Esophagus squamous epithelium (tissue), 5 donors: ENCODE measurements at regions not wholly inside any gene's neighbourhood (a gene's known extent, or its start where the extent isn't known, plus 50 kb on each side); places are given as distances from the start of the nearest gene placed in this dataset.

Experiments
- DNase-seq: peaks from one replicate; lab custom pipeline; 2025; lab: John Stamatoyannopoulos, UW
- H3K27ac ChIP-seq, 4 donors: fragments of 200-600 bp; sonication (generic); one replicate each; pipeline ENCODE4 v1.5.1; 2016 to 2019; ENCODE audit warnings: mild to moderate bottlenecking in 1 of 4
- H3K27me3 ChIP-seq, 4 donors: fragments of 200-600 bp; sonication (generic); 1 replicate in 3 of 4; 2 replicates in 1 of 4; pipeline versions ENCODE4 v1.5.1 to v1.6.0; 2017 to 2021; ENCODE audit warnings: antibody characterized with exemption in 1 of 4
- H3K36me3 ChIP-seq, 3 donors: fragments of 200-600 bp; sonication (generic); one replicate each; pipeline ENCODE4 v1.5.1; 2016 to 2019
- H3K4me1 ChIP-seq, 3 donors: fragments of 200-600 bp; sonication (generic); one replicate each; pipeline ENCODE4 v1.5.1; 2017 to 2019
- H3K4me3 ChIP-seq, 4 donors: fragments of 200-600 bp; sonication (generic); 1 replicate in 3 of 4; 2 replicates in 1 of 4; pipeline ENCODE4 v1.5.1; 2016 to 2019; ENCODE audit warnings: mild to moderate bottlenecking in 2 of 4, moderate library complexity in 1 of 4
- H3K9me3 ChIP-seq, 3 donors: fragments of 200-600 bp; sonication (generic); one replicate each; pipeline ENCODE4 v1.5.1; 2016 to 2019
- POLR2A ChIP-seq, 4 donors: fragments of 450-650 bp; IDR thresholded peaks; one replicate each; pipeline ENCODE4 v1.6.1; 2017; ENCODE audit warnings: antibody characterized with exemption in 4 of 4, mild to moderate bottlenecking in 4 of 4, moderate library complexity in 3 of 4
- WGBS, 2 donors: methylation state at CpG; one replicate each; pipeline ENCODE4 v1.1.5; 2018; 5-methylcytosine and 5-hydroxymethylcytosine counted together
- intact Hi-C: fragments of 100-400 bp; cut with DNase I; formaldehyde crosslinking; loops from one replicate; pipeline ENCODE4 v1.15.0; 2022
- TF ChIP-seq, protein P1 (sequence below), 6 experiments: fragments of 450-650 bp in 4 of 6; fragments of 200-600 bp in 2 of 6; sonication (generic) in 2 of 6; IDR thresholded peaks; one replicate each; pipeline ENCODE4 v1.5.1; 2016 to 2019; ENCODE audit warnings: antibody characterized with exemption in 6 of 6, mild to moderate bottlenecking in 4 of 6, moderate library complexity in 4 of 6
- donor health status: DM: yes; HTN: yes; CAD: no.

DNA sequence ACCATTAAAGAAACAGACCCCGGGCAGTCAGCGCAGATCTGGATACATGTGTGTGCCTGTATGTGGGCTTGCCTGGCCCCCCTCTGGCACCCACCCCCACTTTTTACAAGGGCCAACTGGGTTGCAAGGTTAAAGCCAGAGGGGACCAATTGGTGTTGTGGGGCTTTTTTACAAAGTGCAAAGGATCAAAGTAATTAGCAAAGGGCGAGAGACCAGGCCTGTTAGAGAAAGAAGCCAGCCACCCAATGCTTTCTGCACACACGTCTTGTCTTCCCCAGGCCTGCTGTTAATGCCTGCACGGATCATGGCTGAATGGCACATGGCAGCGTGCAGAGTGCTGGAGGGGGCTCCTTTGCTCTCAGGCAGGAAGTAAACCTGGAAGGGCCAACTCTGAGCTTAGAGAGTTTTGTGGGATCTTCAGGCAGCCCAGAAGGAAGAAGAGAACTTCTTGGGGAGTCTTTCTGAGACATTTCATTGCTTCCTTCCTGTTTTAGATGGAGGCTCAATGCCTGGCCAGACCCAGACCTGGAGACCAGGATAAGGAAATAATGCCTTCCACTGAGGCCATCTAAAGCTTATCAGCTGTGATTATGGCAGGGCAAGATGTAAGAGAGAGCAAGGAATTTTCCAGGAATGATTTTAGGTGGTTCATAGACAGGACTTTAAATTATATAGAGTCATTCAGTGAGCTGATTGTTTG is 523.4 kb upstream of the TBX3 start:
- intact Hi-C loops, result no loop called here
- H3K36me3 ChIP-seq, result no peaks in the 10 kb centered on the region
- no peak overlapping the region for H3K4me3 ChIP-seq
- H3K27me3 ChIP-seq, result no peaks in the 10 kb centered on the region
- no peak for TF ChIP-seq POLR2A (IDR thresholded peaks at IDR 0.05)
- TF ChIP-seq, protein P1, sequence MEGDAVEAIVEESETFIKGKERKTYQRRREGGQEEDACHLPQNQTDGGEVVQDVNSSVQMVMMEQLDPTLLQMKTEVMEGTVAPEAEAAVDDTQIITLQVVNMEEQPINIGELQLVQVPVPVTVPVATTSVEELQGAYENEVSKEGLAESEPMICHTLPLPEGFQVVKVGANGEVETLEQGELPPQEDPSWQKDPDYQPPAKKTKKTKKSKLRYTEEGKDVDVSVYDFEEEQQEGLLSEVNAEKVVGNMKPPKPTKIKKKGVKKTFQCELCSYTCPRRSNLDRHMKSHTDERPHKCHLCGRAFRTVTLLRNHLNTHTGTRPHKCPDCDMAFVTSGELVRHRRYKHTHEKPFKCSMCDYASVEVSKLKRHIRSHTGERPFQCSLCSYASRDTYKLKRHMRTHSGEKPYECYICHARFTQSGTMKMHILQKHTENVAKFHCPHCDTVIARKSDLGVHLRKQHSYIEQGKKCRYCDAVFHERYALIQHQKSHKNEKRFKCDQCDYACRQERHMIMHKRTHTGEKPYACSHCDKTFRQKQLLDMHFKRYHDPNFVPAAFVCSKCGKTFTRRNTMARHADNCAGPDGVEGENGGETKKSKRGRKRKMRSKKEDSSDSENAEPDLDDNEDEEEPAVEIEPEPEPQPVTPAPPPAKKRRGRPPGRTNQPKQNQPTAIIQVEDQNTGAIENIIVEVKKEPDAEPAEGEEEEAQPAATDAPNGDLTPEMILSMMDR (IDR thresholded peaks at IDR 0.05), result no peak
- no peak for DNase-seq
- no peaks in the 10 kb centered on the region for H3K4me1 ChIP-seq
- no peaks in the 10 kb centered on the region for H3K9me3 ChIP-seq
- no peak overlapping the region for H3K27ac ChIP-seq
- 81% methylated on average over 5 to 6 of the region's 6 CpGs for WGBS, 2 donors

DNA sequence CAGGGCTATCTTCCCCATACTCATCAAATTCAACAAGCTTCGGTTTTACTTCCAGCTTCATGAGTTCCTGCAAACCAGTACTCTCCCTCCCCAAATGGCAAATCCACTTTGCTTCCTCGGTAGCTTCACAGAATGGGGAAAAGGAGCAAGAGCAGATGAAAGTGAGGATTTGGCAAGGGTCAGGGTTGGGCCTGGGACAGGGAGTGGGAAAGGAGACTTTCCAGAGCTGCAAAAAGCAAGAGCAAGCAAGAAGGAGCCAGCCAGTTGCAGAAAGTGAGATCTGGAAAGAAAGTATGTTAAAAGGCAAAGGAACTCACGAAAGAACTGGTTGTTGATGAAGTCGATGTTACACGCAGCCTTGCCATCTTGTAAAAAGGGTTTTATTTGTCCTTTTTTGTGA is 522.8 kb upstream of the TBX3 start:
- Histone ChIP-seq H3K27me3 (no peaks in the 10 kb centered on the region), H3K36me3 (no peaks in the 10 kb centered on the region), H3K9me3 (no peaks in the 10 kb centered on the region), H3K27ac (no peak overlapping the region), H3K4me1 (no peaks in the 10 kb centered on the region), H3K4me3 (no peak overlapping the region)
- intact Hi-C loops, result no loop called here
- TF ChIP-seq, protein P1 (IDR thresholded peaks at IDR 0.05), result no peak
- TF ChIP-seq POLR2A (IDR thresholded peaks at IDR 0.05), result no peak
- 72 to 96% methylated on average over 4 of the region's 5 CpGs for WGBS, 2 donors
- DNase-seq, result no peak

DNA sequence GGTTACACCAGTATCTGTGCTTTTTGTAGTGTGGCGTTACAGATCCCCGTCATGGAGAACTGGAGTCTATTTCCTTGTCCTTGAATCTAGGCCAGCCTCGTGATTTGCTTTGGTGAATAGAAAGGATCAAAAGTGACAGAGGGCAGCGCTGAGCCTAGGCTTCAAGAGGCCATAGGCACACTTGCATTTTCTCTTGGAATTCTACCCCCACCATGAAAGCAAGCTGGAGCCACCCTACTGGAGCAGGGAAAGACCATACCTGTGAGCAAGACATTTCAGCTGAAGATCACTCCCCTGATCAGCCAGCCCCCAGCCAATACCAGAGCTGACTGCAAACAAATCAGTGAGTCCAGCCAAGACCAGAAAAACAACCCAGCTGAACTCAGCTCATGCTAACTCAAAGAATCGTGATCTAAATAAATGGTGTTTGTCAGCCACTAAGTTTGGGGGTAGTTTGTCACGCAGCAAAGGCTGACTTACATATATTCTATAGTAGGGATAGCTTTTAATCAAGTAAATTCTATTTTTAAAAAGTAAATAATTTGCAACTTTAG is 521.9 kb upstream of the TBX3 start:
- H3K4me1 ChIP-seq, result no peaks in the 10 kb centered on the region
- H3K4me3 ChIP-seq, result no peak overlapping the region
- 59 to 68% methylated on average over 4 to 5 of the region's 6 CpGs for WGBS, 2 donors
- intact Hi-C loops, result no loop called here
- no peak for DNase-seq
- no peak overlapping the region for H3K27ac ChIP-seq
- TF ChIP-seq, protein P1 (IDR thresholded peaks at IDR 0.05), result no peak
- TF ChIP-seq POLR2A (IDR thresholded peaks at IDR 0.05), result no peak
- no peaks in the 10 kb centered on the region for H3K9me3 ChIP-seq
- H3K36me3 ChIP-seq, result no peaks in the 10 kb centered on the region
- H3K27me3 ChIP-seq, result no peaks in the 10 kb centered on the region

DNA sequence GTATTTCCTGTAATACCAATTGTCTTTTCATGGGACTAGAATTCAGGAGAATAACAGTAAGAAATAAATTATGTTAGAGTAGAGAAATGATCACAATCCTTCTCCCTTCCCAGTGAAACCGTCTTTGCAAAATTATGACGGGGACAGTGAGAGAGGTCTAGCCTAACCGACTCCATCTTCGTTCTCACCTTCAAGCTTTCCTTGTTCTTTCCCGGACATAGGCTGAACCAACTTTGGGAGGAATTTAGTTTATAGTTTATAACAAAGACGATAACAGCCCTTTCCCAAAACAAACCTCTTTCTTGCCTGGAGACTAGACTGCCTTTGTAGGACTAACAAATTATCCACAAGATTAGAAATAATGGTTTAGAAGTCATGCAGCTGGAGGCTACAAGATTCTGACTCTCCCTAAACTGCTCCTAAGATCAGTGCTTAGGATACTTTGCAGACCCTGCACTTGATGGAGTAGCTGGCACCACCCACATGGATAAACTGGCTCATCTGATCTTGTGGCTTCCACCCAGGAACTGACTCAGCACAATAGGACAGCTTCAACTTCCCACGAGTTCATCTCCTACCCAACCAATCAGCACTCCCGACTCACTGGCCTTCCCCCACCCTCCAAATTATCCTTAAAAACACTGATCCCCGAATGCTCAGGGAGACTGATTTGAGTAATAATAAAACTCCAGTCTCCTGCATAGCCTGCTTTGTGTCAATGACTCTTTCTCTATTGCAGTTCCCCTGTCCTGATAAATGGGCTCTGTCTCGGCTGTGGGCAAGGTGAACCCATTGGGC is 521.2 kb upstream of the TBX3 start:
- no peaks in the 10 kb centered on the region for H3K4me1 ChIP-seq
- 69 to 70% methylated on average over 10 of the region's 10 CpGs for WGBS, 2 donors
- TF ChIP-seq, protein P1 (IDR thresholded peaks at IDR 0.05), result no peak
- no peak for TF ChIP-seq POLR2A (IDR thresholded peaks at IDR 0.05)
- H3K4me3 ChIP-seq, result no peak overlapping the region
- intact Hi-C loops, result no loop called here
- H3K27ac ChIP-seq, result no peak overlapping the region
- no peaks in the 10 kb centered on the region for H3K9me3 ChIP-seq
- H3K27me3 ChIP-seq, result no peaks in the 10 kb centered on the region
- DNase-seq, result no peak
- H3K36me3 ChIP-seq, result no peaks in the 10 kb centered on the region

DNA sequence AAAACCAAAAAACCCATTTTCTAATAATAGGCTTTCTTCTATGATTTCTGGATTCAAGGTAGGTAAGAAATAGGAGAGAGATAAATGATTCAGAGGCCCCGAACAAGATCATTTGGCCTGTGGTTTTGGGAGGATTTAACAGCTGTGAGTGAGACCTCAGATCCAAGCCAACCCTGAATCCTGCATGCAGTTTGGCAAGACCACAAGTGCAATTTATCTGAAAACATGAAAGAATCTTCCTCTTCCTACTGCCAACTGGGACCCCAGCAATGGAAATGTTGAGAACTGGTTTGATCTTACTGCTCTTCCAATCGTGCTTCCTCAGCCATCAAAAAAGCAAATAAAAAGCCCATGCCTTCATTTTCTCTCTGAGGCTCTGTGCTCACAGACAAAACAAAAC is 519.7 kb upstream of the TBX3 start:
- TF ChIP-seq, protein P1 (IDR thresholded peaks at IDR 0.05), result no peak
- no peak for TF ChIP-seq POLR2A (IDR thresholded peaks at IDR 0.05)
- no peaks in the 10 kb centered on the region for H3K9me3 ChIP-seq
- H3K4me3 ChIP-seq, result no peak overlapping the region
- no peaks in the 10 kb centered on the region for H3K4me1 ChIP-seq
- intact Hi-C loops, result no loop called here
- H3K36me3 ChIP-seq, result no peaks in the 10 kb centered on the region
- no peak for DNase-seq
- H3K27me3 ChIP-seq, result no peaks in the 10 kb centered on the region
- no peak overlapping the region for H3K27ac ChIP-seq
- 25 to 31% methylated on average over 2 of the region's 2 CpGs for WGBS, 2 donors
